Hematopoietic multipotent progenitor cell (in vitro differentiated cells): ENCODE measurements at regions not wholly inside any gene's neighbourhood (a gene's known extent, or its start where the extent isn't known, plus 50 kb on each side); places are given as distances from the start of the nearest gene placed in this dataset.
"Not testable (repeated sequence)": the region's sequence is repeated elsewhere in the genome, so short reads cannot be mapped to it uniquely, and the experiment has no call there.

Experiments used
- DNase-seq, 3 donors: peaks; one replicate each; pipeline ENCODE4 v3.0.0-alpha.2; 2011 to 2015; ENCODE audit warnings: low read depth in 2 of 3, low spot score in 2 of 3

- DNase-seq = no peak
Observed at GRCh38 chr10:37067576-37067975, 57.8 kb upstream of the ANKRD30A start.

GRCh38 chr10:37062296-37062695 is 63.1 kb upstream of the ANKRD30A start:
- DNase-seq = not testable (repeated sequence)

GRCh38 chr10:37057261-37057660 is 68.1 kb upstream of the ANKRD30A start:
- no peak for DNase-seq

- no peak for DNase-seq
Observed at GRCh38 chr10:37053476-37053875, 71.9 kb upstream of the ANKRD30A start.

- DNase-seq = not testable (repeated sequence)
Observed at GRCh38 chr10:37049982-37050381, 75.4 kb upstream of the ANKRD30A start.

GRCh38 chr10:37044319-37044718 is 81.1 kb upstream of the ANKRD30A start:
- not testable (repeated sequence) for DNase-seq

GRCh38 chr10:37035853-37036252 is 89.5 kb upstream of the ANKRD30A start:
- DNase-seq = no peak

- DNase-seq = no peak
Observed at GRCh38 chr10:37015498-37015897, 109.9 kb upstream of the ANKRD30A start.

- DNase-seq = no peak
Observed at GRCh38 chr10:37010741-37011140, 114.7 kb upstream of the ANKRD30A start.

GRCh38 chr10:37008276-37008675 is 117.1 kb upstream of the ANKRD30A start:
- not testable (repeated sequence) for DNase-seq

GRCh38 chr10:37003126-37003525 is 122.3 kb upstream of the ANKRD30A start:
- DNase-seq = no peak

- DNase-seq = not testable (repeated sequence)
Observed at GRCh38 chr10:36995806-36996205, 129.6 kb upstream of the ANKRD30A start.

GRCh38 chr10:36994886-36995285 is 130.5 kb upstream of the ANKRD30A start:
- no peak for DNase-seq

GRCh38 chr10:36989233-36989632 is 136.2 kb upstream of the ANKRD30A start:
- DNase-seq = no peak

GRCh38 chr10:36946598-36946997 is 178.8 kb upstream of the ANKRD30A start:
- DNase-seq = no peak

- no peak for DNase-seq
Observed at GRCh38 chr10:36943544-36943943, 181.9 kb upstream of the ANKRD30A start.

GRCh38 chr10:36942616-36943015 is 182.8 kb upstream of the ANKRD30A start:
- no peak for DNase-seq

GRCh38 chr10:36903040-36903439 is 222.4 kb upstream of the ANKRD30A start:
- DNase-seq = no peak

- no peak for DNase-seq
Observed at GRCh38 chr10:36899652-36900051, 225.7 kb upstream of the ANKRD30A start.

GRCh38 chr10:36888925-36889573 is 236.3 kb upstream of the ANKRD30A start:
- peak in 2 of 3 donors; percentile 18 to 58 for DNase-seq

GRCh38 chr10:36886303-36886891 is 239.0 kb upstream of the ANKRD30A start:
- DNase-seq = no peak

GRCh38 chr10:36885746-36886145 is 239.7 kb upstream of the ANKRD30A start:
- DNase-seq = no peak

- no peak for DNase-seq
Observed at GRCh38 chr10:36882781-36883180, 242.6 kb upstream of the ANKRD30A start.
